ENCODE measurements at regions not wholly inside any gene's neighbourhood (a gene's known extent, or its start where the extent isn't known, plus 50 kb on each side); places are given as distances from the start of the nearest gene placed in this dataset.

GRCh38 chr5:91586232-91586631 is 203.1 kb upstream of the ARRDC3 start:
- TF ChIP-seq, protein P1, sequence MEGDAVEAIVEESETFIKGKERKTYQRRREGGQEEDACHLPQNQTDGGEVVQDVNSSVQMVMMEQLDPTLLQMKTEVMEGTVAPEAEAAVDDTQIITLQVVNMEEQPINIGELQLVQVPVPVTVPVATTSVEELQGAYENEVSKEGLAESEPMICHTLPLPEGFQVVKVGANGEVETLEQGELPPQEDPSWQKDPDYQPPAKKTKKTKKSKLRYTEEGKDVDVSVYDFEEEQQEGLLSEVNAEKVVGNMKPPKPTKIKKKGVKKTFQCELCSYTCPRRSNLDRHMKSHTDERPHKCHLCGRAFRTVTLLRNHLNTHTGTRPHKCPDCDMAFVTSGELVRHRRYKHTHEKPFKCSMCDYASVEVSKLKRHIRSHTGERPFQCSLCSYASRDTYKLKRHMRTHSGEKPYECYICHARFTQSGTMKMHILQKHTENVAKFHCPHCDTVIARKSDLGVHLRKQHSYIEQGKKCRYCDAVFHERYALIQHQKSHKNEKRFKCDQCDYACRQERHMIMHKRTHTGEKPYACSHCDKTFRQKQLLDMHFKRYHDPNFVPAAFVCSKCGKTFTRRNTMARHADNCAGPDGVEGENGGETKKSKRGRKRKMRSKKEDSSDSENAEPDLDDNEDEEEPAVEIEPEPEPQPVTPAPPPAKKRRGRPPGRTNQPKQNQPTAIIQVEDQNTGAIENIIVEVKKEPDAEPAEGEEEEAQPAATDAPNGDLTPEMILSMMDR (IDR thresholded peaks at IDR 0.05; ENCODE audit: low read length): no peak
- TF ChIP-seq EZH2 (IDR thresholded peaks at IDR 0.05; ENCODE audit: borderline replicate concordance, low read length): no peak

Measured in OCI-LY1 (cell line).